IPS-18a (cell line): ENCODE measurements at regions not wholly inside any gene's neighbourhood (a gene's known extent, or its start where the extent isn't known, plus 50 kb on each side); places are given as distances from the start of the nearest gene placed in this dataset.
"Not testable (repeated sequence)": the region's sequence is repeated elsewhere in the genome, so short reads cannot be mapped to it uniquely, and the experiment has no call there.

Experiments used
- H3K27ac ChIP-seq: one replicate; pipeline ENCODE4 v1.5.1; 2013; ENCODE audit warnings: low read length
- H3K27me3 ChIP-seq: one replicate; pipeline ENCODE4 v1.6.1; 2013; ENCODE audit warnings: mild to moderate bottlenecking, low read length; ENCODE audit not compliant: control insufficient read depth, insufficient read depth
- H3K36me3 ChIP-seq: one replicate; pipeline ENCODE4 v1.6.1; 2013; ENCODE audit warnings: low read depth, low read length; ENCODE audit not compliant: control insufficient read depth
- H3K4me1 ChIP-seq: one replicate; pipeline ENCODE4 v1.6.1; 2013; ENCODE audit warnings: low read depth, low read length; ENCODE audit not compliant: control insufficient read depth
- H3K4me3 ChIP-seq: one replicate; pipeline ENCODE4 v1.5.1; 2013; ENCODE audit warnings: low read length
- H3K9ac ChIP-seq: one replicate; pipeline ENCODE4 v1.6.1; 2013; ENCODE audit warnings: mild to moderate bottlenecking, low read length, moderate library complexity
- H3K9me3 ChIP-seq: one replicate; pipeline ENCODE4 v1.6.1; 2013; ENCODE audit warnings: low read depth, low read length; ENCODE audit not compliant: control insufficient read depth

DNA sequence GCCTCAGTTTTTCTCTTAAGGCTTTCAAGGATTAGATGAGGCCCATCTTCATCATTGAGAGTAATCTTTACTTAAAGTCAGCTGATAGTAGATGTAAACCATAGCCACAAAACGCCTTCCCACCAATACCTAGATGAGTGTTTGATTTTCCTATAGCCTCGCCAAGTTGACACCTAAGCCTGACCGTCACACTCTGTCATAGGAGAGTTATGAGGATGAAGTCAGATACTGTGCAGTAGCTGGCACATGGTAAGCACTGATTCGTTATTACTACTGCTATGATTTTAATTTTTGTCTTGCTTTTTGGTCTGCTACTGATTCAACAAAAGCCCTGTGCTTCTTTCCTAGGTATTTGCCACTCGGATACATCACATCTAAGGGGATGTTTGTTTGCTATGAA, 395.5 kb downstream of the RPS6KC1 start:
- Histone ChIP-seq H3K9me3 (no peaks in the 10 kb centered on the region), H3K4me1 (no peaks in the 10 kb centered on the region), H3K36me3 (no peaks in the 10 kb centered on the region), H3K9ac (no peak overlapping the region), H3K27me3 (no peaks in the 10 kb centered on the region), H3K4me3 (no peak overlapping the region), H3K27ac (no peak overlapping the region)

GRCh38 chr1:213448360-213448759, 397.3 kb downstream of the RPS6KC1 start:
- Histone ChIP-seq H3K4me3 (no peak overlapping the region), H3K4me1 (peaks cover 9% of the 10 kb centered on the region), H3K27ac (no peak overlapping the region), H3K27me3 (no peaks in the 10 kb centered on the region), H3K9ac (no peak overlapping the region), H3K9me3 (no peaks in the 10 kb centered on the region), H3K36me3 (no peaks in the 10 kb centered on the region)

DNA sequence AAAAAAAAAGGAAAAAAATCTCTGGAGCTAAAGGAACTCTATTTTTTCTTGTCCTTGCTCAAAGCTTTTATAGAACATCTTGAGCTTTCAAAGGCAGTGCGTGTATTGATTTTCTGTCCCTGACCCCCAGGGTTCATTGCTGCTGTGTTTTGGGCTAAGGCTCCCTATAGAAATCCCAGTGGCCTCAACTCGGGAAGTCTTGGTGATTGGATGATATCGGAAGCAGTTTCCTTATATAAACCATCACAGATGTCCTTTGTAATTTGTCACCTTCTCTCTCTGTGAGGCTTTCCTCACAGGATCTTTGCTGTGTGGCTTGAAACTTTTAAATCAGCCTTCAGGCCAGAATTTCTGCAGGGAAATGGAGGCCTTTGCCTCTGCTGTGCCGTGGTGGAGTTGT, 397.7 kb downstream of the RPS6KC1 start:
- no peak overlapping the region for H3K27ac ChIP-seq
- no peaks in the 10 kb centered on the region for H3K36me3 ChIP-seq
- H3K4me1 ChIP-seq = peaks cover 9% of the 10 kb centered on the region
- H3K9me3 ChIP-seq = no peaks in the 10 kb centered on the region
- H3K9ac ChIP-seq = no peak overlapping the region
- no peaks in the 10 kb centered on the region for H3K27me3 ChIP-seq
- no peak overlapping the region for H3K4me3 ChIP-seq

GRCh38 chr1:213452501-213452900, 401.5 kb downstream of the RPS6KC1 start:
- no peak overlapping the region for H3K9ac ChIP-seq
- H3K27me3 ChIP-seq = no peaks in the 10 kb centered on the region
- H3K9me3 ChIP-seq = no peaks in the 10 kb centered on the region
- H3K27ac ChIP-seq = no peak overlapping the region
- H3K36me3 ChIP-seq = no peaks in the 10 kb centered on the region
- H3K4me3 ChIP-seq = no peak overlapping the region
- H3K4me1 ChIP-seq = peaks cover 9% of the 10 kb centered on the region

- Histone ChIP-seq H3K36me3 (no peaks in the 10 kb centered on the region), H3K4me1 (peaks cover 4% of the 10 kb centered on the region), H3K9ac (no peak overlapping the region), H3K27me3 (no peaks in the 10 kb centered on the region), H3K4me3 (no peak overlapping the region), H3K9me3 (no peaks in the 10 kb centered on the region), H3K27ac (no peak overlapping the region)
Measured at GRCh38 chr1:213457186-213457585, 406.1 kb downstream of the RPS6KC1 start.

DNA sequence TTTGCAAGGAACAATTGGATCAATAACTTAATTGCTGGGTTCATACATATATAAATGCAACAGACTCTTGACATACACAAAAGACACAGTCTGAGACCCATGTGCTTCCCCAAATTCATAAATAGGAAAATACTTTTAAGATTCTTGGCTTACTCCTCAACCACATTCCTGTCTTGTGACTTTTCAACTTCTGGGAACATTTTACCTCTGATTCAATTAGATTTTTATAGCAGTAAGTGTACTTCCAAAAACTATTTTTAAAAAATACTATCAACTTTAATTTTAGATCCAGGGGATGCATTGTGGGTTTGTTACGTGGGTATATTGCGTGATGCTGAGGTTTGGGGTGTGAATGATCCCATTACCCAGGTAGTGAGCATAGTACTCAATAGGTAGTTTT, 406.7 kb downstream of the RPS6KC1 start:
- no peak overlapping the region for H3K27ac ChIP-seq
- no peaks in the 10 kb centered on the region for H3K27me3 ChIP-seq
- H3K4me3 ChIP-seq = no peak overlapping the region
- no peaks in the 10 kb centered on the region for H3K36me3 ChIP-seq
- no peaks in the 10 kb centered on the region for H3K4me1 ChIP-seq
- no peak overlapping the region for H3K9ac ChIP-seq
- no peaks in the 10 kb centered on the region for H3K9me3 ChIP-seq

GRCh38 chr1:213462374-213462773, 411.3 kb downstream of the RPS6KC1 start:
- not testable (repeated sequence) for H3K27ac ChIP-seq, H3K4me1 ChIP-seq, H3K9ac ChIP-seq, H3K4me3 ChIP-seq, H3K9me3 ChIP-seq, H3K27me3 ChIP-seq, H3K36me3 ChIP-seq

DNA sequence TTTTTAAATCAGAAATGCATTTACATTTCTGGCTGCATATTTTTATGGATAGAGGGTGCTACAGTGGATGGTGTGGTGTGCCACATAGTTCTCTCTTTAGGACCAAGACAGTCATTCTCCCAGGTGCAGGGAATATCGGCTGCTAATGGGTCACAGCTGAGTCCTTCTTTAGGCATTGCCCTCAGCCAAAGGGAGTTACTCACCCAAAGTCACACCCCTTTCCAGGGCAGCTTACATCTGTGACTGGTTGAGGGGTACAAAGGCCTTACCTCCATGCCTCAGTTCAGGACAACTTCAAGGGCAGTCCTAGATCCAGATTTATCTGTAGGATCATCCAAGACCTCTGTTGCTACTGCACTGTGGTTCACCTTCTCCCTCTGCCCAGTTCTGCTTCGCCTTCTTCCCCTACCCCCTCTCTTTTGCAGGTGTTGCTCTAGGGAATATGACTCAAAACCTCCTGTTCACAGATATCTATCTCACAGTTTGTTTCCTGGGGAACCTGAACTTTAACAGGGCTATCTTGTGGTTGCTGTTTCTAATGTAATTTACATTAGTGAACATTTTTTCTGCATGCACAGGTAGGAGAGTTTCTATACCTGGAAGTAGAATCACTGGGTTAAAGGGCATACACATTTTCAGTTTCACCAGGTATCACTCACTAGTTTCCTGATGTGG, 413.9 kb downstream of the RPS6KC1 start:
- no peak overlapping the region for H3K4me3 ChIP-seq
- H3K9me3 ChIP-seq = no peaks in the 10 kb centered on the region
- H3K4me1 ChIP-seq = no peaks in the 10 kb centered on the region
- no peaks in the 10 kb centered on the region for H3K36me3 ChIP-seq
- H3K27me3 ChIP-seq = no peaks in the 10 kb centered on the region
- H3K9ac ChIP-seq = no peak overlapping the region
- no peak overlapping the region for H3K27ac ChIP-seq

DNA sequence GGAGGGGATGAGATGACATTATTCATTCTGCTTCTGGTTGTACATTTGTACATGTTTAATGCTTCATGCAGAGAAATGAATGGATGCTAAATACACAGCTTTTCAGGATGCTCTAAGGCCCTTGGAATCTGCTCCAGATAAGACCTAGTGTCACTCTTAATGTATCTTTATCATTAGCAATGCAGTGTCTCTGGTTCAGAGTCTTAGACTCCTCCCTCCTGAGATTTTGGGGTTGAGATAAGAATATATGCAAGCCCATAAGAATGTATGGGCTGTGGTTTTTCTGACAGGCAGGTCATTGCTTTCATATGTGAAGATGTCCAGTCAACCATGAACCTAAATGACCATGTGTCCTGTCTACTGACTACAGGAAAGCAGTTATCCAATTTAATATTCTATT, 415.5 kb downstream of the RPS6KC1 start:
- Histone ChIP-seq H3K36me3 (no peaks in the 10 kb centered on the region), H3K27ac (no peak overlapping the region), H3K9me3 (no peaks in the 10 kb centered on the region), H3K4me3 (no peak overlapping the region), H3K4me1 (no peaks in the 10 kb centered on the region), H3K27me3 (no peaks in the 10 kb centered on the region), H3K9ac (no peak overlapping the region)

DNA sequence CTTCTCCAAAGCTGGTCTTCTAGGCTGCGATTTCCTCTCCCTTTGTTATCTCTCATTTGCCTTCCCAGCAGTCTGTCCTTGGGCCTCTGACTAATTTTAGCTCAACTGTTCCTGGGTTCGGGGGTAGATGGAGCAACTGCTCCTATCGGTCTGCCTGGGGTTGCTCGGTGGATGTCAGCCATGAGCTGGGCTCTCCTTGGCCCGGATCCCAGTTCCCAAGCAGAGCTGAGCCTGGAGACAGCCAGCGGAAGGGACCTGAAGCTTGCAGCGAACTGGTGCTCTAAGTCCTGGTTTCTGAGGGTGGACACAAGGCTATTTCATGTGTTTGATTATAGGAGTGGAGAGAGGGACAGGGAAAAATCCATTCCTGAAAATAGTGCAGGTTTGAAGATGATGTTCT, 423.0 kb downstream of the RPS6KC1 start:
- Histone ChIP-seq H3K9me3 (no peaks in the 10 kb centered on the region), H3K36me3 (no peaks in the 10 kb centered on the region), H3K27me3 (no peaks in the 10 kb centered on the region), H3K9ac (no peak overlapping the region), H3K4me1 (no peaks in the 10 kb centered on the region), H3K4me3 (no peak overlapping the region), H3K27ac (no peak overlapping the region)

- H3K36me3 ChIP-seq = no peaks in the 10 kb centered on the region
- no peaks in the 10 kb centered on the region for H3K27me3 ChIP-seq
- no peak overlapping the region for H3K9ac ChIP-seq
- no peaks in the 10 kb centered on the region for H3K4me1 ChIP-seq
- H3K4me3 ChIP-seq = no peak overlapping the region
- no peaks in the 10 kb centered on the region for H3K9me3 ChIP-seq
- H3K27ac ChIP-seq = no peak overlapping the region
Measured at GRCh38 chr1:213481395-213481794, 430.4 kb downstream of the RPS6KC1 start.

DNA sequence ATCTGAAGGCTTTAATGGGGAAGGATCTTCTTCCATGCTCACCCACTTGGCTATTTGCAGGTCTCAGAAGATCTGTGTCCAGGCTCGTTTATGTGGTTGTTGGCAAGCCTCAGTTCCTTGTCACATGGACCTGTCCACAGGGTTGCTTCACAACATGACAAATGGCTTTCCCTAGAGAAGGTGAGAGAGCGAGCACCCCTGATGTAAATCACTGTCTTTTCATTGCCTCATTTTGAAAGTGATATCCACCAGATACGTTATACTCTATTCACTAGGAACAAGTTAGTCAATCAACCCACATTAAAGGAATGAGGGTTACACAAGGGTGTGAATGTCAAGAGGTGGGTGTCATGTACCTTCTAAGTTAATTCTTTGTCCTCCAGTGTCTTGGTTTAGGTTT, 433.3 kb downstream of the RPS6KC1 start:
- Histone ChIP-seq H3K4me1 (no peaks in the 10 kb centered on the region), H3K27me3 (no peaks in the 10 kb centered on the region), H3K27ac (no peak overlapping the region), H3K36me3 (no peaks in the 10 kb centered on the region), H3K9me3 (no peaks in the 10 kb centered on the region), H3K4me3 (no peak overlapping the region), H3K9ac (no peak overlapping the region)
